ENCODE measurements at regions not wholly inside any gene's neighbourhood (a gene's known extent, or its start where the extent isn't known, plus 50 kb on each side); places are given as distances from the start of the nearest gene placed in this dataset.

DNA sequence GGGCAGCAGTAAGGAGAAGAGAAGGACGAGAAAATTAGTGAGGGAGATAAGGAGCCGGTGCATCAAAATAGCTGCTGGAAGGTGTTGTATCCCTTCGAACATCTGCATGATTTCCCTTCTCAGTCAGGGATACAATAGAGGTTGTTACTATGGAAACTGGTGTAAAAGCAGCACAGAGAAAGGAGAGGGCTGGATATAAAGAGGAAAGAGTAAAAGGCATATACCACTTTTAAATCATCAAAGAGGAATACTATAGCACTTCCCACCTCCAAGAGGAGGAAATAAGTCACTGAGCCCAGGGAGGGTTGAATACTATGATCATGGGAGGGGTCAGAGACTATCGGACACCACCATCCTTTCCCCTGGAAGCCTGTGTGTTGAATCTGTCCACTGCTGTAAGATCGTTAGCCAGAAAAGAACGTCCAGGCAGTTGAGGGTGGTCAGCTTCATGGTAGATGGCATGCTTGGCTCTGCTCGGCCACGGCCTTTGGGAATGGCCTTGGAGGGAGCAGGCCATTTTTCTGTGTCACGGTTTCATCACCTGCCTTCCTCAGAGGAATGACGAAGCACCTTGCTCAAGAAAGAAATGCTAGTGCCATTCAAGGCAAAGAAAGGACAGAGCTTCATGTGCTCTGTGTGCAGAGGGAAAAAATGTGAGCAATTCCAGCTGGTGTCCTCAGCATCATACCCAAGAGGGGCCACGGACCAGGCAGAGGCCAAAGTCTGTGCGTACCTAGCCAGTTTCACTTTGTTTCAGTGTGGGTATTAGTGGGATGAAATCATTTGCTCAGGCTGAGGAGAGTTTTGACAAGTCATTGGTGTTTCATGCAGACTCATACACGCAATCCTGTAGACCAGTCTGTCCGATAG is 64.2 kb downstream of the IRF2BP2 start (continued):
- peak; percentile 71 for TF ChIP-seq NCOR1 (IDR thresholded peaks at IDR 0.05; ENCODE audit: borderline replicate concordance, low read length)
- TF ChIP-seq, protein P1, sequence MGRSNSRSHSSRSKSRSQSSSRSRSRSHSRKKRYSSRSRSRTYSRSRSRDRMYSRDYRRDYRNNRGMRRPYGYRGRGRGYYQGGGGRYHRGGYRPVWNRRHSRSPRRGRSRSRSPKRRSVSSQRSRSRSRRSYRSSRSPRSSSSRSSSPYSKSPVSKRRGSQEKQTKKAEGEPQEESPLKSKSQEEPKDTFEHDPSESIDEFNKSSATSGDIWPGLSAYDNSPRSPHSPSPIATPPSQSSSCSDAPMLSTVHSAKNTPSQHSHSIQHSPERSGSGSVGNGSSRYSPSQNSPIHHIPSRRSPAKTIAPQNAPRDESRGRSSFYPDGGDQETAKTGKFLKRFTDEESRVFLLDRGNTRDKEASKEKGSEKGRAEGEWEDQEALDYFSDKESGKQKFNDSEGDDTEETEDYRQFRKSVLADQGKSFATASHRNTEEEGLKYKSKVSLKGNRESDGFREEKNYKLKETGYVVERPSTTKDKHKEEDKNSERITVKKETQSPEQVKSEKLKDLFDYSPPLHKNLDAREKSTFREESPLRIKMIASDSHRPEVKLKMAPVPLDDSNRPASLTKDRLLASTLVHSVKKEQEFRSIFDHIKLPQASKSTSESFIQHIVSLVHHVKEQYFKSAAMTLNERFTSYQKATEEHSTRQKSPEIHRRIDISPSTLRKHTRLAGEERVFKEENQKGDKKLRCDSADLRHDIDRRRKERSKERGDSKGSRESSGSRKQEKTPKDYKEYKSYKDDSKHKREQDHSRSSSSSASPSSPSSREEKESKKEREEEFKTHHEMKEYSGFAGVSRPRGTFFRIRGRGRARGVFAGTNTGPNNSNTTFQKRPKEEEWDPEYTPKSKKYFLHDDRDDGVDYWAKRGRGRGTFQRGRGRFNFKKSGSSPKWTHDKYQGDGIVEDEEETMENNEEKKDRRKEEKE (IDR thresholded peaks at IDR 0.05): no peak
- 0 out of 2 replicates have a peak, but pooled peaks have one; percentile 21 for TF ChIP-seq THAP9 (CRISPR knock-in tag; IDR thresholded peaks at IDR 0.05; ENCODE audit: borderline replicate concordance)
- TF ChIP-seq GTF3A (CRISPR knock-in tag; conservative IDR thresholded peaks at IDR 0.05): no peak
- TF ChIP-seq, protein P2, sequence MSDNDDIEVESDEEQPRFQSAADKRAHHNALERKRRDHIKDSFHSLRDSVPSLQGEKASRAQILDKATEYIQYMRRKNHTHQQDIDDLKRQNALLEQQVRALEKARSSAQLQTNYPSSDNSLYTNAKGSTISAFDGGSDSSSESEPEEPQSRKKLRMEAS (IDR thresholded peaks at IDR 0.05): peak; percentile 62
- no peak for TF ChIP-seq DR1 (CRISPR knock-in tag; IDR thresholded peaks at IDR 0.05)
- TF ChIP-seq ZFP62 (CRISPR knock-in tag; IDR thresholded peaks at IDR 0.05): no peak
- no peak for TF ChIP-seq SUZ12 (IDR thresholded peaks at IDR 0.05; ENCODE audit: low read depth, low read length)
- no peak for TF ChIP-seq ZBTB14 (CRISPR knock-in tag; IDR thresholded peaks at IDR 0.05)
- 0 out of 2 replicates have a peak, but pooled peaks have one; percentile 46 for TF ChIP-seq ZNF546 (CRISPR knock-in tag; conservative IDR thresholded peaks at IDR 0.05)
- no peak for TF ChIP-seq MEIS2 (CRISPR knock-in tag; IDR thresholded peaks at IDR 0.05)
- peak; percentile 71; the same call in 1 of the 2 replicates for TF ChIP-seq HNF1B (CRISPR knock-in tag; IDR thresholded peaks at IDR 0.05)

All from HepG2 (cell line).